ENCODE measurements at regions not wholly inside any gene's neighbourhood (a gene's known extent, or its start where the extent isn't known, plus 50 kb on each side); places are given as distances from the start of the nearest gene placed in this dataset.

DNA sequence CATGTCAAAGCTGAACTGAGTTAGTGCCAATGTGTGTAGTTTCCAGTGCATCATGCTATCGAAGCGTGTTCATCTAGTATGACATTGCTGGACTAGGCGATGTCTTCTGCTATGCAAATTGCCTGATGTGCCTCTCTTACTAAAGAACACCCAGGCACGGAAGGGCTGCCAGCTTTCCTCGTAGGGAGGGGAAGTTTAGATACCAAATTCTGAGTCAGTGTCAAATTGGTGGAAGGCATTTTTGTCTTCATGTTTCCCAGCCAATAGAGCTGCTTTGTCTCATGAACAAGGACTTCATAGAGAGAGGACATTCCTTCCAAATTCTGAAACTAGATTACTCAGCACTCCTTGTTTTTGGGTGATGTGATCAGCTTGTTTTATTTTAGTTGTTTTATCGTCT, 320.1 kb downstream of the BTBD3 start:
- ChIA-PET POLR2A (no interaction called here), CTCF (ENCODE audit: low intra/inter-chr PET ratio) (no interaction called here)
- in situ Hi-C loops (cut with MboI): no loop called here
- ATAC-seq (no peak), FAIRE-seq (no peak), DNase-seq (ENCODE audit: extremely low read depth in 1 of 4, low spot score in 3 of 4) (no peak)
- BruUV-seq (replicated peaks): no TSS peak
- Histone ChIP-seq H3K36me3 (ENCODE audit: control insufficient read depth, insufficient read depth, low read length) (no peaks in the 10 kb centered on the region), H3K4me2 (ENCODE audit: insufficient read depth, low read length) (no peak overlapping the region), H4K20me1 (replicated peaks; ENCODE audit: control insufficient read depth, insufficient read depth, low read length) (no peaks in the 10 kb centered on the region), H3K27ac (ENCODE audit: extremely low read depth, low read depth, low read length) (no peak overlapping the region), H3K79me2 (ENCODE audit: control insufficient read depth, insufficient read depth, low read length) (no peaks in the 10 kb centered on the region), H2AFZ (ENCODE audit: low read depth, low read length) (no peak overlapping the region), H3K9me1 (ENCODE audit: control insufficient read depth, insufficient read depth, low read length) (no peaks in the 10 kb centered on the region), H3K9ac (ENCODE audit: insufficient read depth in 1 of 2, low read depth in 2 of 2, low read length in 2 of 2) (no peak overlapping the region), H3K4me3 (no peak overlapping the region), H3K27me3 (ENCODE audit: control insufficient read depth in 2 of 2, insufficient read depth in 2 of 2, low read length in 2 of 2) (no peaks in the 10 kb centered on the region), H3K4me1 (replicated peaks in 1 of 2; ENCODE audit: control insufficient read depth in 2 of 2, insufficient read depth in 2 of 2, low read length in 2 of 2) (no peaks in the 10 kb centered on the region), H3K9me3 (replicated peaks; ENCODE audit: control insufficient read depth, insufficient read depth, low read depth, low read length) (no peaks in the 10 kb centered on the region)
- intact Hi-C loops (cut with micrococcal nuclease): no loop called here
- WGBS (ENCODE audit: insufficient coverage, low coverage, missing lambda C conversion rate): 2% methylated on average over 6 of the region's 6 CpGs
- TF ChIP-seq SAP30 (IDR thresholded peaks at IDR 0.05; ENCODE audit: borderline replicate concordance, insufficient read depth, low read depth, low read length, poor library complexity, severe bottlenecking) (no peak), SREBF1 (IDR thresholded peaks at IDR 0.05; ENCODE audit: borderline replicate concordance, low read depth, low read length) (no peak)

GRCh38 chr20:12241065-12241464, 323.4 kb downstream of the BTBD3 start:
- intact Hi-C loops (cut with micrococcal nuclease): no loop called here
- Histone ChIP-seq H4K20me1 (replicated peaks; ENCODE audit: control insufficient read depth, insufficient read depth, low read length) (no peaks in the 10 kb centered on the region), H3K4me1 (replicated peaks in 1 of 2; ENCODE audit: control insufficient read depth in 2 of 2, insufficient read depth in 2 of 2, low read length in 2 of 2) (no peaks in the 10 kb centered on the region), H3K9ac (ENCODE audit: insufficient read depth in 1 of 2, low read depth in 2 of 2, low read length in 2 of 2) (no peak overlapping the region), H2AFZ (ENCODE audit: low read depth, low read length) (no peak overlapping the region), H3K27me3 (ENCODE audit: control insufficient read depth in 2 of 2, insufficient read depth in 2 of 2, low read length in 2 of 2) (no peaks in the 10 kb centered on the region), H3K4me3 (no peak overlapping the region), H3K4me2 (ENCODE audit: insufficient read depth, low read length) (no peak overlapping the region), H3K79me2 (ENCODE audit: control insufficient read depth, insufficient read depth, low read length) (no peaks in the 10 kb centered on the region), H3K36me3 (ENCODE audit: control insufficient read depth, insufficient read depth, low read length) (no peaks in the 10 kb centered on the region), H3K9me1 (ENCODE audit: control insufficient read depth, insufficient read depth, low read length) (no peaks in the 10 kb centered on the region), H3K27ac (ENCODE audit: extremely low read depth, low read depth, low read length) (no peak overlapping the region), H3K9me3 (replicated peaks; ENCODE audit: control insufficient read depth, insufficient read depth, low read depth, low read length) (no peaks in the 10 kb centered on the region)
- FAIRE-seq (no peak), DNase-seq (ENCODE audit: extremely low read depth in 1 of 4, low spot score in 3 of 4) (no peak), ATAC-seq (no peak)
- in situ Hi-C loops (cut with MboI): no loop called here
- CTCF ChIA-PET (ENCODE audit: low intra/inter-chr PET ratio): no interaction called here
- no TSS peak for BruUV-seq (replicated peaks)
- POLR2A ChIA-PET: no interaction called here
- WGBS (ENCODE audit: insufficient coverage, low coverage, missing lambda C conversion rate): 2% methylated on average over 3 of the region's 3 CpGs
- TF ChIP-seq STAG1 (CRISPR knock-in tag; IDR thresholded peaks at IDR 0.05; ENCODE audit: borderline replicate concordance) (no peak), BDP1 (IDR thresholded peaks at IDR 0.05; ENCODE audit: insufficient read depth, insufficient read length) (no peak), ZNF586 (CRISPR knock-in tag; conservative IDR thresholded peaks at IDR 0.05) (no peak), GATA2 (CRISPR knock-in tag; IDR thresholded peaks at IDR 0.05) (no peak), ELK1 (CRISPR knock-in tag; IDR thresholded peaks at IDR 0.05) (no peak), E2F4 (CRISPR knock-in tag; IDR thresholded peaks at IDR 0.05; ENCODE audit: low read depth) (no peak), ZEB2 (IDR thresholded peaks at IDR 0.05) (no peak), ZNF561 (CRISPR knock-in tag; conservative IDR thresholded peaks at IDR 0.05) (no peak)
- TF ChIP-seq, protein P1, sequence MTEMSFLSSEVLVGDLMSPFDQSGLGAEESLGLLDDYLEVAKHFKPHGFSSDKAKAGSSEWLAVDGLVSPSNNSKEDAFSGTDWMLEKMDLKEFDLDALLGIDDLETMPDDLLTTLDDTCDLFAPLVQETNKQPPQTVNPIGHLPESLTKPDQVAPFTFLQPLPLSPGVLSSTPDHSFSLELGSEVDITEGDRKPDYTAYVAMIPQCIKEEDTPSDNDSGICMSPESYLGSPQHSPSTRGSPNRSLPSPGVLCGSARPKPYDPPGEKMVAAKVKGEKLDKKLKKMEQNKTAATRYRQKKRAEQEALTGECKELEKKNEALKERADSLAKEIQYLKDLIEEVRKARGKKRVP (CRISPR knock-in tag; IDR thresholded peaks at IDR 0.05): no peak
